GM21515 (cell line): ENCODE measurements at regions not wholly inside any gene's neighbourhood (a gene's known extent, or its start where the extent isn't known, plus 50 kb on each side); places are given as distances from the start of the nearest gene placed in this dataset.
"Not testable (repeated sequence)": the region's sequence is repeated elsewhere in the genome, so short reads cannot be mapped to it uniquely, and the experiment has no call there.

Experiments used
- ATAC-seq: cut with Tn5 transposase; IDR thresholded peaks from one replicate; pipeline ENCODE4 v1.9.1; 2021; ENCODE audit not compliant: unreplicated experiment

DNA sequence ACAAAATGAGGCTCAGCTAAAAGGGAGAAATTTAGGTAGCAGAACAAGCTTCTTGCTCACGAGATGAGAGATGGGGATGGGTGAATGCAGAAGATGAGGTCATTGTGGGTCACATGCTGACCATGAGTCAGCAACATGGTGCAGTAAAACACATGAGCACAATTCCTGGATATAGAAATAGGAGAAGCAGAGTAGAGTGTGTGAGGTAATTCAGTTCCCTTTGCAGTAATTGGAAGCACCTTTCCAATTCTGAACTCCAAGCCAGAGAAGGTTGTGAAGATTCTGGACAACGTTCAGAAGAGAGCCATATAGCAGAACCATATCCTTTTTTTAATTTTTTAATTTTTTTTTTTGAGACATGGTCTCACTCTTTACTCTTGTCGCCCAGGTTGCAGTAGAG, 62.0 kb upstream of the LMNTD1 start:
- no peak for ATAC-seq

DNA sequence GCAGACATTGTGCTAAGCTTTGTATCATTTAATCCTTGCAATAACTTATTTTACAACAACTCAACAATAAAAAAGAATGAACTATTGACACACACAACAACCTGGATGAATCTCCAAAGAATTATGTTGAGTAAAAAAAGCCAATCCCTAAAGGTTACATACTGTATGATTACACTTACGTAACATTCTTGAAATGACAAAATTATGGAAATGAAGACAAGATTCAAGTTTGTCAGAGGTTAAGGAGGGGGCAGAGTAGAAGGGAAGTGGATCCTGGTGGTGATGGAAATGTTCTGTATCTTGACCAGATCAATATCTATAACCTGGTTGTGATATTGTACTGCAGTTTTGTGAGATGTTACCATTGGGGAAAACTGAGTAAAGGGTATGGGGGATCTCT, 63.2 kb upstream of the LMNTD1 start:
- ATAC-seq: no peak

DNA sequence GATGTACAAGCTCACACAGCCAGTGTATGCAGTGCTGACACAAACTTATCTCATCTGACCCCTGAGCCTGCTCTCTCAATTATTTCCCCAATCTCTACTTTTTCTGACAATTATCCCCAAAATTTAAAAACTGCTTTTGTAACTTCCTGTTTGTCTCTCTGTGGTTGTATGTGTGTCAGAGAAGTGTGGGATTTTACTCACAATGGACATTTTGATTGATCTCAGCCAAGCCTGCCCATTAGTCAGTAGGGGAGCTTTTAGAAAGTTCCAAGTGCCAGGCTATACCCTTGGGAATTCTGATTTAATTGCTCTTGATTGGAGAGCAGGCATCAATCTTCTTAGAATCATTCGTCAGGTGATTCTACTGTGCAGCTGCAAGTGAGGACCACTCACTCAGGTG, 64.9 kb upstream of the LMNTD1 start:
- ATAC-seq: no peak

DNA sequence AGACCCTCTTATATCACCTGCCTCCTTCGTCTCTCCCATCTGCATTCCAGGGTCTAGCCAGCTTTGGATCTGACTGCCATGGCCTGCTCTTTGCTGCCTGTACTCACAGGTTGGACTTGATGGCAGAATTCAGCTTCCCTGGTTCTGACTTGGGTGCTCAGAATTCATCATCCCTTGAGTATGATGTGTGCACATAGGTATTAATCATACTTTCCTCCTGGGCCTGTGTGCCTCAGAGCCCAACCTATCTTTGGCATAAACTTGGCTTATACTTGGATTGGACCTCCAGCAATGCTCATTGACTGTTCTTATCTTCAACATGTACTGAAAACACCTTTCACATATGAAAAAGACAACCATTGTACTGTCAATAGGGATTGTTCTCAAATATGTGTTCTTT, 70.7 kb upstream of the LMNTD1 start:
- no peak for ATAC-seq

DNA sequence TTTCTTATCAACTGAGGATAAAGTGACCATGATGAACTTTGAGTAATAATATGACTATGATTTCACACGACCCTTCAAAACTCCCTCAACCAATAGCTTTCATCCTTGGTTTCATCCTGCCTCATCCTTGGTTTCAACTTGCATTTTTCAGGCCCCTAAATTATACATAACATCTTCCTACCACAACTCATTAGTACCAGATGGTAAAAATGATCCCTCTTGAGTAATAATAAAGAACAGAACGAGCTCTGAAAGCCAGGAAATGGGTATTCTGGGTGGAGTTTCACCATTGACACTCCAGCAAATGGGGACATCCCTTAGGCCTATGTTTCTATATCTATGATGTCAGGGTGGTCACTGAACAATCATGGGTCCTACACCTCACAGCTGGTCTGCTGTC, 72.1 kb upstream of the LMNTD1 start:
- no peak for ATAC-seq

DNA sequence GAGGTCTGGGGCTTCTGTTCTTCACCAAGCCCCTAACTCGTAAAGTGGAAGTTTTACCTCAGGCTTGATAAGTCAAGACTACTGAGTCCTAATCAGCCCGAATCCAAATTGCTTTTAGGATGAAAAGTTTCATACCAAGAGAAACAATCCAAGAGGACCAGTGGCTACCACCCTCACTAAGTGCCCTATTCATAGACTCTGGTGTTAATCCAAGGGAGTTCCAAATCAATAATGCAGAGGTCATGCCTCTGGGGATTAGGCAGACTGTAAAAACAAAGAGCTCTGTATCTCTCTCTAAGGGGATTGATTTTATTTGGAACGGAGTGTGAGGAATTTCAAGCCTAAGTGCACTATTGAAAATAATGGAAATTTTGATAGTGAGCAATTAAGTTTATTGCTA, 76.3 kb upstream of the LMNTD1 start:
- no peak for ATAC-seq

DNA sequence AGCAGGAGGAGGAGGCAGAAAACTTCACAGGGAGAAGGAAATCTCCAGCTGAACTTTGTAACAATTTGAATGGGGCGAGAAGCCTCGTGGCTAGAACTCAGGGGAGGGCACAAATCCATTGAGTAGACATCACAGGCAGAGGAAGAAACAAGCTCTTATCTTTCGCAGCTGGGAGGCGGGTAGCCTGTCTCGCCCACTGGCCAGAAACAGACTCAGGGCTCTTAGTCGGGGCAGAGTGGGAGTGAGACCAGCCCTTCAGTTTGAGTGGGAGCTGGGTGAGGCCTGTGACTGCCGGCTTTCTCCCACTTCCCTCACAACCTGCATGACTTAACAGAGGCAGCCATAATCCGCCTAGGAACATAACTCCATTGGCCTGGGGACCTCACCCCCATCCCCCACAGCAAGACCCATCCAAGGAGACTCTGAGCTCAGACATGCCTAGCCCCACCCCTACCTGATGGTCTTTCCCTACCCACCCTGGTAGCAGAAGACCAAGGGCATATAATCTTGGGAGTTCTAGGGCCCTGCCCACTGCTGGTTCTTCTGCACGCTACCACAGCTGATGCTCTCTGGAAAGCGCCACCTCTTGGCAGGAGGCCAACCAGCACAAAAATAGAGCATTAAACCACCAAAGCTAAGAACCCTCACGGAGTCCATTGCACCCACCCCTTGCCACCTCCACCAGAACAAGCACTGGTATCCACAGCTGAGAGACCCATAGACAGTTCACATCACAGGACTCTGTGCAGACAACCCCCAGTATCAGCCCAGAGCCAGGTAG, 77.8 kb upstream of the LMNTD1 start:
- ATAC-seq: not testable (repeated sequence)

DNA sequence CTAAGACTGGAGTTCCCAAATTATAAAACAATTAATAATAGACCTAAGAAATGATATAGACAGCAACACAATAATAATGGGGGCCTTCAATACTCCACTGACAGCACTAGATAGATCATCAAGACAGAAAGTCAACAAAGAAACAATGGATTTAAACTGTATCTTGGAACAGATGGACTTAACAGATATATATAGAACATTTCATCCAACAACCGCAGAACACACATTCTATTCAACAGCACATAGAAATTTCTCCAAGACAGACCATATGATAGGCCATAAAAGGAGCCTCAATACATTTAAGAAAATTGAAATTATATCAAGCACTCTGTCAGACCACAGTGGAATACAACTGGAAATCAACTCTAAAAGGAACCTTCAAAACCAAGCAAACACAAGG, 80.1 kb upstream of the LMNTD1 start:
- not testable (repeated sequence) for ATAC-seq

DNA sequence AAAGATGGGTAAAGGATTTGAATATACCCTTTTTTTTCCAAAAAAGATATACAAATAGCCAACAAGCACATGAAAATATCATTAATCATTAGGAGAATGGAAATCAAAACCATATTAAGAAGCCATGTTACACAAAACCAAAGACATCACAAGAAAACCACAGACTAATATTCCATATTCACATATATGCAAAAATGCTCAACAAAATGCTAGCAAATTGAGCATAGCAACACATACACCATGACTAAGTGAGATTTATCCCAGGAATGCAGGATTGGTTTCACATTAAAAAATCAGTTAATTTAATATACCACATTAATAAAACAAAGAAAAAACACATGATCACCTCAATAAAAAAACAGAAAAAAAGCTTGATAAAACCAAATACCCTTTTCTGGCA, 84.7 kb upstream of the LMNTD1 start:
- no peak for ATAC-seq

DNA sequence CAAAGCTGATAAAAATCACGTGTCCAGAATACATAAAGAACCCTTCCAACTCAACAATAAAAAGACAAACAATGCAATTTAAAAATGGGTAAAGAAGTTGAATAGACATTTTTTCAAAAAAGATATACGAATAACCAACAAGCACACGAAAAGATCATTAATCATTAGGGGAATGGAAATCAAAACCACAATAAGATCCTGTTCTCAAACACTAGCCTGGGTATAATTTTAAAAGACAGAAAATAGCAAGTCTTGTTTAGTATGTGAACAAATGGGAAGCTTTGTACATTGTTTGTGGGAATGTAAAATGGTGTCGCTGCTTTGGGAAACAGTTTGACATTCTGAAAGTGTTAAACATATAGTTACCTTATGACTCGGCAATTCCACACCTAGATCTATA, 86.3 kb upstream of the LMNTD1 start:
- no peak for ATAC-seq

DNA sequence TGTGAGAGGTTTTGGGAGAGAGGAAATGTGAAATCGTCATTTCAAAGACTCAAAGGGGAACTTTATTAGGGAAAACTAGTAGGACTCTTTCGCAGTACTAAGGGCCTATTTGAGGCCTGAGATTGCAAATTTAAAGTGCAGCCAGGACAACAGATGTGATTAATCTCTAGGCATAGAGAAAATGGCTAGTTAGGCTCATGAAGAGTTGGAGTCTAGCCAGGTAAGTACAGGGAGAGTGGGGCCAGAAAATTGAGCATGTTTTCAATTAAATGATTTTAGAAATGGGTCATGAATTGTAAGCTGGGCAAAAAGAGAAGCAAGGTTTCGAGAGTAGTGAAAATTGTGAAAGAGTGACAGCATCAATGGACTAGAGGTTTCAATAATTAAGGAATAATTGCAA, 91.9 kb upstream of the LMNTD1 start:
- no peak for ATAC-seq

DNA sequence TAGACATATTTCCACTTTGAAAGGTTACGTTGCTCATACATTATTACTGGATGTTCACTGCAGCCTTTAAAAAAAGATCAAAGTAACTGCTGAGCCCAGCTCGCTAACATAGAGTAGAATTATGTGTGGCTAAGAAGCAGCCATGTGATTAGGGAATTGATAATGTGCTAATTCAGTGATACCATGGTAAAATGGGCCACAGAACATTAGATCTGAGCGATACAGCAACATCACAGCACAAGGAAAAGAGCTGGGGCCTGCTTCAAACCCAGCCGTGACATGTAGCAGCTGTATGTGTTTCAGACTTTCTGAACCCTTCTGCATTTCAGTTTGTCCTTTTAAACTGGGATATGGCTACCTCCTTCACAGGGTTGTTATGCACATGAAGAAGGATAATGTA, 92.3 kb upstream of the LMNTD1 start:
- ATAC-seq: no peak

DNA sequence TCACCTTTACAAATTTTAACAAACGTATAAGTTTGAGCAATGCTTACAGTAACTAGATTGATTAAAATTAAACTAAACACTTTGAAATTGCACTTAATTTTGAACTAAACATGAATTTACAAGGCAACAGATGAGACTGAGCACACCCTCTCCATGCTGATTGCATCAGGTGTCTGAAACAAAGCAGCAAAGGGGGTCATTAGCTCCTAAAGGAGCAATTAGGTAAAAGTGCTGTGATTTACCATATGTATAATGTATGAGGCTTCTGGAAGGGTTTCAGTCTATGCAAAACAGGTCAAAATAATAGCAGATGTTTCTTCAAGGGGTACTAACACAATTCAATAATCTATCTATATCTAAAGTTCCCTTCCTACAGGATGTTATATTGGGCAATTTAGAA, 98.8 kb upstream of the LMNTD1 start:
- no peak for ATAC-seq

DNA sequence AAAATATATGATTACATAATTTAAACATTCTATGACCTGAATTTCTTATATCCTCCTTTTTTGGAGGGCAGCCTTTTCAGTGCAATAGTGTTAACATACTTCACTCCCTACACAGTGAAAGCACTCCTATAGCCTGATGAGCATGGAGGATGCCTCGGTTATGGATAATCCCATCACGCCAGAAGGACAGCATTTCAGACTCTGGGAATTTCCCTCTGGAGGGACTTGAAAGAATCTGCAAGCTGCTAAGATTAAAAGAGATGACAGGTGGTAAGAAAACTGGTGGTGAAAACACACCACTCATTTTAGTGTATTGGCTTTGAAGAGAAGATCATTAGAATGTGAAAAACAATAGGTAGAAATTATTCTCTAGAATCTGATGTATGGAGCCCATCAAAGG, 99.3 kb upstream of the LMNTD1 start:
- no peak for ATAC-seq

DNA sequence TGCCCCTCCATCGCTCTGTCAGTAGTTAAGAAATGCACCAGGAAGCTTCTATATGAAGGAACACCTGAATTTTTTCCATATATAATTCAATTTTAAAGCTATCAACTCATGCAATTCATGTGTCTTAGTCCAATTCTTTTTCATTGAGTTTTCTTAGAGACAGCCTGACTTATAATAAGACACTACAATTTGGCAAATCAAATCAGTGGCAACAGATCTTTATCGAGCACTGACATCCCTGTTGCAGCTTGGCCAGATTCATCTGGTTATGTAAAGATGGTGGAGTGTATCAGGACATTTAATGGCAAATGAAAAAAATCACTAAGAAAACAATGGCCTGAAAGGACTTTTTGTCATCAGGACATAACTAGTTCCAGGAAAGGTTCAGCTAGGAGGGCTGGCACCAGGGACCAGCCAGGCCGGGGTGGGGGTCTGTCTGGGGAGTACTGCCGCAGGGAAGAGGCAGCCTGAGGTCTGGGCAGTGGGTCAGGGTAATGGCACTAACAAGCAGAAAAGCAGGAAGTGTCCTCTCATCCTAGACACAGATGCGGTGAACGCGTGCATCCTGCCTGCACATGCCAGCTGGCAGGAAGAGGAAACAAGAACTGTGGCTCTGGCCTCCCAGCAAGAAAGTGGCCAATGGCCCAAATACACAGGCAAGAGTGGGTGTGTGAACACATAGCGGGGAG, 100.5 kb upstream of the LMNTD1 start:
- ATAC-seq: no peak

DNA sequence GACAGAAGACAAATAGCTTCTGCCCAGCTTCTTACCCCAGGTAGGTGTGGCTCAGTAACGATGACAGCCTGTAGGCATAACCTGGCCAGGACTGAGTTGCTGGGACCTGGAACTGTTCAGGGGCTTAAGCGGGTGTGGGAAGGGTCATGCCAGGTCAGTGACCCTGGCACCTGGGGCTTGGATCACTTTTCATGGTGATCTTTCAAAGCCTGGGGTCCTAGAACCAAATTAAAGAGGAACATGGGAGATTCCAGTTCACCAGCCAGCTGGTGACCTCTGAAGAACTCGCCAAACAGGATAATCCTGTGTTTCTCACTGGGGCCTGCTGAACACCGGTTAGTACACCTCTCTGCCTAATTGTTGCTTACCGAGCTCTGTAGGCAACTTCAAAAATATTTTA, 102.6 kb upstream of the LMNTD1 start:
- ATAC-seq: no peak

DNA sequence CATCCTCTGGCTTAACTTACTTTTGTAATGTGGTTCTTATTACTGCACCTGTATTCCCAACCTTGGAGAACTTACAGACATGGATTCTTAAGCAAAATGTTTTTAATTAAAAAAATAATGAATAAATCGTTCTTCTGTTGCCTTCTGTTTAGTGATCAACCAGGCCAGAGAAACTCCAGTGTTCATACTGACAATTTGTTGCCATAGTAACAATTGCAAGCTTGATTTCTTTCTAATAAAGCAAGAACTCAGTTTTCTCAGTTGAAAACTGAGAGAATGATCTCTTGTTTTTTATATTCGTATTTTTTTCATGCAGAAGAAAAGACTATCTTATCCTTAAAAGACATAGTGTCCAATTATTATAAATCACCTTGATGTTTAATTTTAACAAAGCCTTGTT, 106.5 kb upstream of the LMNTD1 start:
- ATAC-seq: no peak

DNA sequence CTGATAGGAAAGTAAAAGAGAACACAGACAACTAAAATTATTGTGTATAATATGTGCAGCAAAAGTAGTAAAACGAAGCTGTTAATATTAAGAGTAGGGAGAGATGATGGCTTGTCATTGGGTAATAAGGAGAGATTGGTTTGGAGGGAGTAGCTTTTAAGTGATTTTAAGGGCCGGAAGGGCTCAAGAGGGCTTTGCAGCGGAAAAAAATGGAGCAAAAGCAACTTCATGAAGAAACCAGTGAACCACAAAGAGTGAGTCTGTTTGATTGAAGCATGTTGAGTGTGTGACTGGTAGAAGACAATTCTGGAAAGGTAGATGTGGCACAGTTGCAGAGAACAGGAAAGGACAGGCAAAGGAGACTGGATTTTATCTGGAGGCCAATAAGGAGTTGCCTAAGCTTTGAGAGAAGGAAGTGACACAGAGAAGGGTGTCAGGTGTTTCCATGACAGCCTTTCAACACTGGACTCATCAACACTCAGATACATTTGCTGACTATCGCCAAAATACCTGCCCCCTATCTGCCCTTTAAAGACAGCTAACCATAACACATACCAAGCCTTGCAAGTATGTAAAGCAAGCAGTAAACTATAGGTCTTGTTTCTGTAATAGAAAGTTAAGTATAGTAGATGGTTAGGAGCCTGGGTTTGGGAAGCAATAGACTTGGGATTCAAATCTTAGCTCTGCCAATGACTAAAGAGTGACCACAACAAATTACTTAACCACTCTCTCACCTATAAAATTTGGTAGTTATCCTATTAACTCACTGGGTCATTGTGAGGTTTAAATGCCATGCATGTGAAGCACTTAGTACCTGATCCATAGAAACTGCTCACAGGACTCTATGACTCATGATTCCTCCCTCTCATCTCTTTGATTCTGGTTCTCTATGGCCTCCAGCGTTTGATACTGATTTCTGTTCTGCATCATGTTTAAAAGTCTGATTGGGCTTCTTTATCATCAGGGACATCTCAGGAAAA, 117.3 kb upstream of the LMNTD1 start:
- ATAC-seq: no peak

DNA sequence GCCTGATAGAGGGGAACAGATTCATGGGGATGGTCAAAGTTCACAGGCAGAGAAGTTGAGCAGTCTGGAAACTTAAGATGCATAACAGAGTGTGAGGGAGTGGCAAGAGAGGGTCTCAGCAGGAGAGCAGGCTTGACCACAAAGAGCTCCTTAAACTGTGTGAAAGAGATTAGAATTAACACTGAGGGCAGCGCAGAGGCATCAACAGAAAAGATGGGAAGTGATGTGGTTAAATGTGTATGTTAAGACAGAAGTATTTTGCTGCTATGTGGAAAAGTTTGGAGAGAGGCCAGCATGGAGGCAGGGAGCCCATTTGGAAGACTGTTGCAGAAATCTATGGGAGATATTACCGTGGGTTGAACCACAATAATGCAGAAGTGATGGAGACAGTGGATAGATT, 122.7 kb upstream of the LMNTD1 start:
- ATAC-seq: no peak

DNA sequence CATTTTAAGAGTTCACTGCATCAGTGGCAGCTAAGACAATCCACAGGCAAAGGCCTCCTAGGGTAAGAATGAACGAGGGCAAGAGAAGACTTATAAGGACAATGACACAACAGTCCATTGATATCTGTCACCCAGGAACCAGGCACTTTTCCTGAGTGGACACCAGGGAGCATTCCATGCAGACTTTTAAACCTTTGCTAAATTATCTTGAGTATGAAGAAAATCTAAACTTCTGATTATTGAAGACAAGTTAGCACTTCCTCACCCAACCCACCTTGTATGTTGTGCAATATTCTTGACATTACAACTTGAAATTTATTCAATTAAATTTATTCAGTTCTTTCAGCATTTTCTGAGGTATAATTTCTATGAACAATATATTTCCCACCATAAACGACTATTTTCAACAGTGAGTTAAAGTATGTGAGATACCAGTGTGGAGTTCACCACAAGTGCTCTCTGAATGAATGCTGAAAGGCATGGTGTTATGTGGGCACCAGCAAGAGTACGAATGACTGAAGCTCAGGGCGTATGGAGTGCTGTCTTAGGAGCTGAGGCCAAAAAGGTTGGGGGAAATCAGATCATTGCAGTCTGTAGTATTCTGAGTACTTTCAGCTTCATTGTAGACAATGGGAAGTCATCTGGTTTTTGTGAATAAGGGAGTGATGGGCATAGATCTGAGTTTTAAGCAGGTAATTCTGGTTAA, 124.3 kb upstream of the LMNTD1 start:
- ATAC-seq: no peak

DNA sequence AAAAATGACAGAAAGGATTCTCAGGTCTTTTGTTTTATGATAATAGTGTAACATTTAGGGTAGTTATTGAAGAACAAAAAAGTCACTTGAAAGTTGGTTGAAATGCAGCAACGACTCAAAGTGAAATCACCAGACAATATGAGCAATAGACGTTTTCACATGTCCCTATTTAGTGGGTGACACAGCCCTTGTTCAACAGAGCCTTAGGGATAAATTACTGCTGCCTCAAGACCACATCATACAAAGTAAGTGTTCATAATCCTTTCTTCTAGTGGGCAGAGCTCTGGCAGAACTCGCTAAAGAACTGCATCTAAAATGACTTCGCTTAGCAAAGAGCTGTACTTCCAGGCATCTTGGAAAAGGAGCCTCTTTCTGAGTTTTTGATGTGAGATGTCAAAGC, 128.5 kb upstream of the LMNTD1 start:
- no peak for ATAC-seq
